ENCODE measurements at regions not wholly inside any gene's neighbourhood (a gene's known extent, or its start where the extent isn't known, plus 50 kb on each side); places are given as distances from the start of the nearest gene placed in this dataset.
"Not testable (repeated sequence)": the region's sequence is repeated elsewhere in the genome, so short reads cannot be mapped to it uniquely, and the experiment has no call there.

DNA sequence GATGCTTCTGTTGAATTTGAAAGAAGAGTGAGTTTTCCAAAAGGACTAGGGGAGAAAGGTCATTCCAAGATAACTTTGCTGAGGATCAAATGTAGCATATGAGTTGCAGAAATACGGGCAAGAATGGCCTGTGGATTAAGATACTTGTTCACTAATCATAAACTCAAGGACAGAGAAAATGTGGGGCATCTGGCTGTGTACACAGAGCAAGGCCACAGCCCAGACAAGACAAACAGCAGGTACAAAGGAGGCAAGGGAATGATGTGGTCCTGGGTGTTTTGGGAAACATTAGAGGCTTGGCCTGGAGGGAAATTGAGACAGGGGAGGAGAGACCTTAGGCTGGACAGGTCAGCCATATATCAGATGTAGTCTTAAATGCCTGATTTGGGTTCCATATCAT lies 254.8 kb downstream of the TTC32 start:
- DNase-seq, result no peak

DNA sequence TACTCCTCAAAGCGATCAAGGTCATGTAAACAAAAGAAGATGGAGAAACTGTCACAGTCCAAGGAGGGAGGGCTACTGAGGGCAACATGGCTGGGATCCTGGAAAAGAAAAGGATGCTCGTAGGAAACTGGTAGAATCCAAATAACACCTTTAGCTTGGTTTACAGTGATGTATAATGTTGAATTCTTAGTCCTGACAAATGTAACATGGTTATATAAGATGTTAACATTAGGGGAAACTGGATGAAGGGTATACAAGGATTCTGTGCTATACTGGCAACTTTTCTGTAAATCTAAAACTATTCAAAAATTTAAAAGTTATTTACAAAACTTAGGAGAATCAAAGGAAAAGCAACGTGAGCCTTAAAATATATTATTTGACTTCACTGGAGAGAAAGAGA lies 257.0 kb downstream of the TTC32 start:
- DNase-seq, result no peak

DNA sequence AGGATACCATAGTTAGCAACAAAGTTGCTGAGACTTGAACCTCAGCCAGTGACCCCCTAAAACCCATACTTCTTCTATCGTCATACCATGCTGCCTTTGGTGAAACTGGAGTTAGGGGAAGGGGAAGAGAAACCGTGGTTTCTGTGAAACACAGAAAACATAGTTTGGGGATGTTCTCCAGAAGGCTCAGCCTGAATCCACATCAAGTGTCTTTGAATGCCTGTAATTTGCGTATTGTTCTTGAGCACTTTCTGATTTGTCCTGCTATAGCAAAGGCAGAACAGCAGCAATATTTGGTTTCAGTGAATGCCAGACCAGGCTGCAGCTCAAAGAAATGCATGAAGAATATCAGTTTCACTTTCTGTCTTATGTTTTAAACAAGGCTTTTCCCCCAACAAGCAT lies 258.7 kb downstream of the TTC32 start:
- no peak for DNase-seq

DNA sequence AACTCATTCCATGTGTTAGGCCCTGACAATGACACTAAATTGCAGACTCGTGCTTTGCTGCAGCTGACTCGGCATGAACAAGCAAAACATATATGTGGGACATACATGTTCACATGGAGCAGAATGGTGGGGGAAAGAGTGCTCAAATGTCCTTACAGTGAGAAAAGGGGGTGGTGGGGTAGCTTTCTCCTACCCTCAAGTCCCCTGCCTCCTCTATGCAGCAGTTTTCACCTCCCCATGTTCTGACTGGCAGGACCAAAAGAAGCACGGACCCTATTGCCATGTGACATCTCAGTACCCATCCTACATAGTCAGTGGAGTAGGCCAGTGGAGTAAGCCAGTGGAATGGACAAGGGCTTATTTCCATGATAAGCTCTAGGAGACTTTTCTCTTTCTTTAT lies 259.3 kb downstream of the TTC32 start:
- no peak for DNase-seq

DNA sequence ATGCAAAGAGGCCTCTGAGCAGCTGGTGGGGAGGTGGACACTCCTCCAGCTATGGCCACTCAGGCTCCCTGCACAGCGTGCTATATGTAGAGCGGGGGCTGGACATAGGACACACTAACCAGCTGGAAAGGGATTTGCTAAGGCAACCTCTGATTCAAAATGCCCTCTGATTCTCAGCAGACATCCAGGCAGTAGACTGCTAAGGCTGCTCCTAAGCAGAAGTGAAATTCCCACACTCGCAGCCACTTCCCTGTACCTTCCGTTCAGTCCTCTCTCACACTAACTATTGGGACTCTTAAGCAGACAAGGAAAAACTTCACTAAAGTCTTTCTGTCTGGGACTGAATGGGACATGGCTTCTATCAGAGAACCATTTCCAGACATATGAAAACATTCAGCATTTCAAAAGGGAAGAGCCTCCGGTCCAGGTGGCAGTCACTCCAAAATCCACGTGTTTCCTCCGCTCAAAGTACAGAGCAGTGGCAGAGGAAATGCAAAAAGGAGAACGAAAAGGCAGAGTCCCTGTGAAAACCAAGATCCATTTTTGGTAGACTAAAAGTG lies 265.8 kb downstream of the TTC32 start:
- DNase-seq, result no peak

DNA sequence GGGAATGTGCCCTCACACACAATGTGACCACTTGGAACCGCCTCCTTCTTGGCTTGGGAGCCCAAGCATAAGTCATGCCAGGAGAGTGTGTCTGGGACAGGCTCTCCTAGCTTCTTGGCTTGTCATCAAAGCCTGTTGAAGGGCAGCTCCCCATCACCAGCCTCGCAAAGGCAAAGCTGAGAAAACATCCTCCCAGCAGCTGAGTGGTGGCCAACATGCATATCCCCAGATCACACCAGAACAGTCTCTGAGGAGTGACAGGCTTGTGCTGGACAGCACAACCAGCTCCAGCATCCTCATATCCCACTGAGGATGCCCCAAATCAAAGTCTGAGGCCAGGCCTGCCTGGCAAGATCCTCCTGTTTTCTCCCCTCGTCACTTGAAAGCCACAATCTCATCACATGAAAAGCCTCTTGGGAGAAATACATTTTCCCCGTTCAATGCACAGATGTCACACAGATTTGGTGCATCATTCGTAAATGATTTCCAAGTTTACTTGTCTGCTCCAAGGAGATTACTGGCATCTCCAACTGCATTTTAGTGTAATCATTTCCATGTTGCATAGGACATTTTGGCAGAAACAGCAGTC lies 269.3 kb downstream of the TTC32 start:
- DNase-seq, result no peak

DNA sequence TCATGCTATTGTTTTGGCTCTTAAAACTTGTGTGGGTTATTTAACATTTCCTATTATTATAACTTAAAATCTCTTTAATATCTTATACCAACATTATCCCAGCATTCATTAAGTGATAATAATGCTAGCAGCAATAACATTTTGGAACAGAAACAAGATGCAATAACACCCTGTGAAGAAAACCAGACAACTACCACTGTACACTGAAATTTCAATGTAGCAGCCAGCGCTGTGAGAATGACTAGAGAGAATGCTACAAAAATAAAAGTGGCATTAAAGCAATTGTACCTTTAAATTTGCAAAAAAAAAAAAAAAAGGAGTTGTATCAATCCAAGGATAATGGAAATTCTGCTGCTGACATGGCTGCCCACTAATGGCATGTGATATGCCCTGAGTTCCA lies 269.9 kb downstream of the TTC32 start:
- no peak for DNase-seq

DNA sequence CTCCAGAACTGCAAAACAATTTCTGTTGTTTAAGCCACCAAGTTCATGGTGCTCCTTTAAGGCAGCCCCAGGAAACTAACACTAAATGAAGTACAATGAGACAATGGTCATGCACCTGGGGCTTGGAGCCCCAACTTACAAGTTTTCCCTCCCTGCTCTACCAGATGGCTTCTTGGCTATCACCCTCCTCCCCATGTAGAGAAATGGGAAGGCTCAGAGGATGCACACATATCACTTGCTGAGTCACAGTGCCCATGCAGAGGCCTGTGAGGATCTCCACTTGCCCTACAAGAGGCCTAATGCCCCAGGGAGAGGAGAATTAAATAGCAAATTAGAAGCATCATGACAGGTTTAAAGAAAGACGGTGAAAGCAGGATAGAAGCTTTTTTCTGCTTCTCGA lies 270.9 kb downstream of the TTC32 start:
- no peak for DNase-seq

DNA sequence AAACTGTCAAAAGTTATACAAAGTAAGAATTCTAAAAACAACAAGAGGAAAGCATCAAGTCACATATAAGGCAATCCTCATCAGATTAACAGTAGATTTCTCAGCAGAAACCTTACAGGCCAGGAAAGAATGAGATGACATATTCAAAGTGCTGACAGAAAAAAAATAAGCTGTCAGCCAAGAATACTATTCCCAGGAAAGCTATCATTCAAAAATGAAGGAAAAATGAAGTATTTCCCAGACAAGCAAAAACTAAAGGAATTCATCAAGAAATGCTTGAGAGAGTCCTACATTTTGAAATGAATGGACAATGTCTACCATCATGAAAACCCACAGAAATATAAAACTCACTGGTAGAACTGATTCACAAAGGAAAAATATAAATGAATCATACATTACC lies 268.9 kb upstream of the OSR1 start:
- DNase-seq, result no peak

DNA sequence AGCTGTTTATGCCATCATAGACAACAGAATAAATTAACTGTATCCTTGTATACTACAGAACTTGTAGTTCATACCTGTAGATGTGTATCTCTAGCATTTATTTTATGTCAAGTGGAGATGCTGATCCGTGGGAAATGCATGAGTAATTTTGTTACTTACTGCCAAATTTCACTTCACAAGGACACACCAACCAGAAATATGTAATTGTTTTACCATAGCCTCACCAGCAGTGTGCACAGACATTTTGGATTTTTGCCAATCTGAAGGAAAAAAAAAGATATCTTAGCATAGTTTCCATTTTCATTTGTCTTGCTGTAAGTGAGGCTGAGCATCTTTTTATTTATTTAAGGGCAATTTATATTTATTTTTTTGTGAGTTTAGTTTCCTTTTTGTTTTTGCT lies 265.1 kb upstream of the OSR1 start:
- no peak for DNase-seq

DNA sequence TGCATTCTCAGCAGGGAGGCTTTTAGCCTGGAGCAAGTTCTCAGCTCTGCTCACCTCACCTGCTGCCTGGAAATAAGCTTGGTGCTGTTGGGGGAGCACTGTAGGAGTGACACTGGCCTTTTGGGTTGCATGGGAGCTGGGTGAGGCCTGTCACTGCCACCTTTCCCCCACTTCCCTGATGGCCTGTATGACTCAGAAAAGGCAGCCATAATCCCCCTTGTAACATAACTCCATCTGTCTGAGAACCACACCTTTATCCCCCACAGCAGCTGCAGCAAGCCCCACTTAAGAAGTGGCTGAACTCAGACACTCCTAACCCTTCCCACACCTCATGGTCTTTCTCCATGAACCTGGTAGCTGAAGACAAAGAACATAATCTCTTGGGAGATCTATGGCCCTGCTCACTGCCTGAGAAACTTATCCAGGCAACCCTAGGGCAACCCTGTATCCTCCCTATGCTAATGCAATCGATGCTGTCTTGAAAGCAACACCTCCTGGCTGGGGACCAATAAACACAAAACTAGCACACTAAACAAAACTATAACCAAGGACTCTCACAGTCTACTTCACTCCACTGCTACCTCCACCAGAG lies 258.9 kb upstream of the OSR1 start:
- no peak for DNase-seq

DNA sequence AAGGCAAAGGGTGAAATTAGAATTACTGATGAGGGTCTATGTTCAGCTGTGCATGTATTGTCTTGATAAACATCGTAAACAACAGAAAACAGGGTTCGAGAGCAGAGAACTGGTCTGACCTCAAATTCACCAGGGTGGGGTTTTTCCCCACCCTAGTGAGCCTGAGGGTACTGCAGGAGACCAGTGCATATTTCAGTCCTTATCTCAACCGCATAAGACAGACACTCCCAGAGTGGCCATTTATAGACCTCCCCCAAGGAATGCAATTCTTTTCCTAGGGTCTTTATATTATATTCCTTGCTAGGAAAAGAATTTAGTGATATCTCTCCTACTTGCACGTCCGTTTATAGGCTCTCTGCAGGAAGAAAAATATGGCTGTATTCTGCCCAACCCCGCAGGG lies 257.0 kb upstream of the OSR1 start:
- not testable (repeated sequence) for DNase-seq

DNA sequence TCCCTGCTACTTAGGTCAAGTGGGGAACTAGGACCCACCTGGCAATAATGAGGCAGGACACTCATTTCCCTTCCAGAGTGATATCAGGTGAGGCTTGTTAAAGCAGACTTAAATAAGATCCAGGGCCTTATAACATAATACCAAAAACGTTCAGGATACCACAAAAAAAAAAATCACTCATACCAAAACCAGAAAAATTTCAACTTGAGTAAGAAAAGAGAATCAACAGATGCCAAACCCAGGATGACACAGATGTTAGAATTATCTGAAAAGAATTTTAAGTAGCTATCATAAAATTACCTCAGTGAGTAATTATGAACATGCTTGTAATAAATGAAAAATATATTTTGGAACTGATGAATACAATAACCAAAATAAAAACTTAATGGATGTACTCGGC lies 255.6 kb upstream of the OSR1 start:
- DNase-seq, result no peak

DNA sequence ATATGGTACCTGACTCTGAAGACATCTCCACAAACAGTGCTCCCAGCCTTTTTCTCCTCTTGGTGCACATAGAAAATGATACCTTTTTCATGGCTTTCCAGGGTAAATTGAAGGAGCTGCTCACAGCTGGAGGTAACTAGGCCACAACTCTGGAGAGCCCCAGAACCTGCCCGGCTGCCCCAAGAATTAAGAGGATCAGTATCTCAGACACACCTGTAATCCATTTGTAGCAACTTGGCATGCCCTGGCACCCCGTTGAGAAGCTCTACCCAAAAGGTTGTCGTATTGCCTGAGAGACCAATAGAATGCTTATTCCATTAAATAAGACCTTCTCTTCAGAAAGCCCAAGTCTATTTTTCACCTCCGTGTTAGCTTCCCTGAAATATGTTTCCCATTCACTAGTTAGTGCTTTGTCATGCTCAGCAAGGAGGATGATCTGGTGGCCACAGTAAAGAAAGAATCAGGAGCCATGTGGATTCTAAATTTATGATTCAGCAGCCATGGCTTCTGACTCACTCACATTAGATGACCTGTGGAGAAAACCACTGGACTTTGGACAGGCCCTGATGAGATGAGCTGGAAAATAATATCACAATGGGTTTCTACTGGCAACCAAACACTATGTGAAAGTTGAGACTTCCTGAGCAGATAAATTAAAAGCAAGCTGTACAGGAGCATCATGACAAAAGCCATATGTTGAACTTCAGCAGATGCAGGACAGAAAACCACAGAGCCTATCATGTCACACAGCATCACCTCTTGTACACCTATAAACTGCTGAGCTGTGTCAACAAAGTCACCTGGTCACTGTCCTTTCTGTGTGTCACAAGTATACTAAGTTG lies 253.3 kb upstream of the OSR1 start:
- DNase-seq, result no peak

DNA sequence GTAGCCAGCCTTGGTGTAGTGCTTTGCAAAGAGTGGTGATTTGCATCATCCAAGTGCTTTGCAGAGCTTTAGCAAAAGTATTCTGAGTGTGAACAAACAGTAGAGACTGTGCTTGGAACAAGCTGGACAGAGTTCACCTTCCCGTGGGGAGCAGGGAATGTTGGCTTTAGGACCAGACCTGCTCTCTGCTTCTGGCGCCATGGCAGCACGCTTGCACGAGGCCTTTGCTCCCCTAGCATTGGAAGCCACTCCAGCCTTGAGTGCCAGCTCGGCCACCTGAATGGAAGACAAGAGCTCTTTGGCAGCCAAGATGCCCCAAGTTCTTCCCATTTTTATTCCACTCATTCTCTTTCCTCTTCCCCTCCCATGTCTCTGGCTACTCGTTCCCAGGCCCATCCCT lies 250.8 kb upstream of the OSR1 start:
- no peak for DNase-seq

DNA sequence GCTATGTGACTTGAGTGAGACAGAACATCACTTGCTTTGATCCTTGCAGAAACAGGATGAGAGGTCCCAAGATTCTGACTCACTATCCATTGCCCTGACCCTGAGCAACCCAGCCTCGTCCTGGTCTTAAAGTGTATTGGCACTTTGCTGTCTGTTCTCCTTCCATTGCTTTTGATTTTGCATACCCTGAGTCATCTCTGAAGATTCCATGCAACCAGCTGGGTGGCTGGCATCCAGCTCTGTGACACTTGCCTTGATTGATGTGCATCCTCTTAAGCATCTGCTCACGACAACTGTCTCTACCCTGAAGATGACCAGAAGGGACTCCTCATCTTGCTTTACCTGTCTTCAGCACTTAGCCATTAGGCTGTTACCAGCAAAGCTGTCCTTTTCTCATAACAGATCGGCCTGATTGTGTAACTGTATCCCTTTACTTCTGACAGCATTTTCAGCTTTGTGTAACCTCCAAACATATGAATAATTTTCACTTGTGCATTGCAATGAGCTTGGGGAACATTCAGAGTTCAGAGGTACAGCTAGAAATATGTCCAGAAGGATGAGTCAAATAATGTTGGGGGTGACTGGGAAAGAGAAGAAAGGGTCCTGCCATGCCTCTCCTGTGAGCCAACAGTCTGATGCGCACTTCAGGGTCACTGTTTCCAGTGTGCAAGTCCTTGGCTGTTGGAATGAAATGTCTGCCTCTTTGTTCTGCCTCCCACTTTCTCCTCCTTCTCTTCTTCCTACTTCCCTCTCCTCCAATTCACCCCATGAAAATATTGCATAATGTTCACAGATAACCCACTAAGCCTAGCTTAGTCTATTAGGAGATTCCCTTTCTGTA lies 249.7 kb upstream of the OSR1 start:
- DNase-seq, result no peak

DNA sequence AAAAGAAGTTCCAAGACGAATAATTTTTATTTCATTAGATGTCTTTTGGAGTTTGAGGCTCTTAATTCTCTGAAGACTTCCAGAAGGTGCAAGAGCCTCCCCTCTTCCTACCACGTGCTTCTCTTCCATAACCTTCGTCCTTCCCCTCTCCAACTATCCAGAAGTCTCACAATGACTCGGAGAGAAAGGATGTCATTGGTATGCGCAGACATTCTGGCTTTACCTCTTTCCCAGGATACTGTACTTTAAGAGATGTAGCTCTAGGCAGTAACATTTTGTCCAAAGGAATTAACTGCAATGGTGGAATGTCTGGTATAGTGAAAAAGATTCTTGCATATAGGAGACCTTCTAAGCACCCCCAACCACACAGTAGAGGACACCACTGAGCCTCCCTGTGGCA lies 249.0 kb upstream of the OSR1 start:
- no peak for DNase-seq

DNA sequence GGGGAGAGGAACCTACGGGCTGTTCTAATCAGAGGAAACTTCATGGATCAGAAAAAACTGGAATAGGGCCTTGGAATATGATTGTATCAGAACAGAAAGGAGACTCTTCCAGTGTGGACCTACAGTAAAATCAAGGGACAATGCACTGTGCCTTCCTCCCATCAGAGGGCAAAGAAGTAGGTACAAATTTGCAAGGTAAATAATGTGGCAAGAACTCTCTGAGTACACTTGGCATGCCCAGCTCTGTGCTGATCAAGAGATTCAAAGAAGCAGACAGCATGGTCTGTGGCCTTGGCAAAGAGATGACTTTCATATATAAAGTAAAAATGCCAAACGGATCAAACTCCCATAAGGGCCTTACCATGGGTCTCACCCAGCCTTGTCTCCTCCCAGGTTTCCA lies 242.6 kb upstream of the OSR1 start:
- no peak for DNase-seq

DNA sequence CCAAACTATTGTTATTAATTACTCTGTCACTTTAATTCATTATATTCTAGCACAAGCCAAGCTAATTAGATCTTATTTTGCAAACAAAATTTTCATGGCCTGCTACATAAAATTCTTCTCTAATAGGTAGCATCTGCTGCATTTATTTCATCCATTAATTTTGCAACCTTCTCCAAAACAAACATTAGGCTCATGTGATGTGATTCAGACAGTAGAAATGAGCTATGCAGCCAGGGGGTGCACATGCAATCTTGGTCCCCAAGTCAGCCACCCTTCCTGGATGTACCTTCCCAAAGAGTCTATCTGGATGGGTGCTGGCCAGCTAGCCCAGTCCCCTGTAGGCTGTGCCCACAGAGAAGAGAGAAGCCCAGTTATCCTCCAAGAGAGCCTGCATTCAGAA lies 242.1 kb upstream of the OSR1 start:
- DNase-seq, result no peak

DNA sequence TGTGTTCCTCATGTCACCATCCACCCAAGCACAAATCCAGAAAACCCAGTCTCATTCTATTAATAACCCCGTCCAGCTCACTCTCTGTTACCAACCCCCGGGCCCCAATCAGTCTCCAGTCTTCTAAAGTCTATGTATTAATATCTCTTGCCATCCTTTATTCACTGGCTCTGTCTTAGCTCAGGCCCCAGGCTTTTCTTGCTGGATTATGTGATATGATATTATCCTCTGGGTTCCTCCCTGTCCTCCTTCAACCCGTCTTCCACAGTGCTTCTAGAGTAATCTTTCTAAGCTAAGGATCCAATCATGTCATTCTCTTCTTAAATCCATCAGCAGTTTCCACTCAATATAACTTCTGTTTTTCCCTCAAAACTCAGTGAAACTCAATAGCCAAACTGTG lies 240.5 kb upstream of the OSR1 start:
- no peak for DNase-seq

DNA sequence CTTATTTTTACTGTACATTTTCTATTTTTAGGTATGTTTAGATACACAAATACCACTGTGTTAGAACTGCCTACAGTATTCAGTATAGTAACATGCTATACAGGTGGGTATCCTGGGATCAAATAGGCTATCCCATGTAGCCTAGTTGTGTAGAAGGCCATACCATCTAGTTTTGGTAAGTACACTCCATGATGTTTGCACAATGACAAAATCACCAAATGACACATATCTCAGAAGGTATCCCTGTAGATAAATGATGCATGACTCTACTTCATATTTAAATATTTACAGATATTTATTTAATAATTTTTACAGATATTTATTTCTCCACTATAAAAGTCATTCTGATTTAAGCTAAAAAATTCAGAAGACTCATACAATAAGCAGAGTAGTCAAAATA lies 233.8 kb upstream of the OSR1 start:
- no peak for DNase-seq

DNA sequence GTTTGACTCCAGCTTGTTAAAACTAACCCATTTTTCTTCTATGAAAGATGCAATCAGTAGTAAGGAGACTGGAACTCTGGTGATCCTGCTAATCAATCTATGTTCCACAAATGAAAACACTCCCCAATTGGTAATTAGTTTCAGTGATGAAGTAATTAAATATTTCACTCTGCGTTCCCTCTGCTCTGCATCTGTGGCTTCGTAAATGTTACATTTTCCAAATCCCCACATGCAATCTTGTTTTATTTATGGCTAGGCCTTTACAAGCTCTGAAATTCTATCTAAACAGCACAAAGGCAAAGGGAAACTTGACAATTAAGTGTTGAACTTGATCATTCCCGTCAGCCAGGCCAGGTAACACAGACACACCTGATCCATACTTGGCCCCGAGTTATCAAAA lies 231.4 kb upstream of the OSR1 start:
- DNase-seq, result no peak

DNA sequence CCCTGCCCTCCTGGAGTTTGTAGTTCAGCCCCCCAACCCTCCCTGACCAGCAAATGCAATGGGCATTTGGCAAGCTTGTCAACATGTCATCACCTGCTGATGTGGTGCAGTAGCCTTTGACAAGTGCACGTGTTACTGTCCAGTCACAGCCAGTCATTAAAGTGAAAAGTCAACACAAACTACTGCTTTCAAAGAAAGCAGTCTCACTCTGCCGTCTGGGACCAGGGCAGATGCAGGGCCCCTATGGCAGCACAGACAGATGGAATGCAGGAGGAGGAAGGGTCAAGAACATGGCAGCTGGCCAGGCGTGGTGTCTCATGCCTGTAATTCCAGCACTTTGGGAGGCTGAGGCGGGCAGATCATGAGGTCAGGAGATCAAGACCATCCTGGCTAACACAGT lies 222.4 kb upstream of the OSR1 start:
- DNase-seq, result no peak

Measured in CD4-positive, alpha-beta T cell treated with Interleukin-10 for 1 hour (primary cell).